H1 (cell line): ENCODE measurements at regions not wholly inside any gene's neighbourhood (a gene's known extent, or its start where the extent isn't known, plus 50 kb on each side); places are given as distances from the start of the nearest gene placed in this dataset.

Experiments
- CTCF ChIA-PET: fragments of 300-600 bp; sonication (Branson Sonifier 250); formaldehyde crosslinking; loops from one replicate; lab custom pipeline; 2021; ENCODE audit not compliant: partially characterized antibody; lab: Charles Lee
- POLR2A ChIA-PET: fragments of 300-600 bp; sonication (Branson Sonifier 250); formaldehyde crosslinking; loops from one replicate; lab custom pipeline; 2021; ENCODE audit warnings: inconsistent platforms; ENCODE audit not compliant: partially characterized antibody; lab: Charles Lee
- DNase-seq, 2 experiments: peaks; one replicate each; pipeline versions ENCODE4 v3.0.0 to v3.0.0-alpha.2; 2010 to 2022; ENCODE audit warnings: low spot score in 2 of 2, low read depth in 1 of 2, mixed read lengths in 1 of 2
- FAIRE-seq: peaks from 2 replicates; lab custom pipeline; 2011; peaks lifted over from hg19 to GRCh38; lab: Jason Lieb, UNC
- H2AFZ ChIP-seq: 2 replicates; pipeline ENCODE4 v1.8.1; 2012; ENCODE audit warnings: low read length, inconsistent platforms
- H2AK5ac ChIP-seq: 2 replicates; pipeline ENCODE4 v1.6.1; 2013; ENCODE audit warnings: low read depth, low read length
- H2BK120ac ChIP-seq: replicated peaks from 2 replicates; pipeline ENCODE3; 2013; ENCODE audit warnings: low read depth, low read length, inconsistent platforms
- H2BK12ac ChIP-seq: 2 replicates; pipeline ENCODE4 v1.6.1; 2013; ENCODE audit warnings: low read depth, low read length
- H2BK15ac ChIP-seq: 2 replicates; pipeline ENCODE4 v1.6.1; 2013; ENCODE audit warnings: low read length
- H2BK20ac ChIP-seq: 2 replicates; pipeline ENCODE4 v1.6.1; 2013; ENCODE audit warnings: low read length
- H2BK5ac ChIP-seq: 2 replicates; pipeline ENCODE4 v1.6.1; 2013; ENCODE audit warnings: low read depth, low read length
- H3K14ac ChIP-seq: 2 replicates; pipeline ENCODE4 v1.6.1; 2013; ENCODE audit warnings: inconsistent platforms; ENCODE audit not compliant: insufficient read length
- H3K18ac ChIP-seq: 2 replicates; pipeline ENCODE4 v1.6.1; 2013; ENCODE audit warnings: low read length; ENCODE audit errors: extremely low read depth
- H3K23ac ChIP-seq: 2 replicates; pipeline ENCODE4 v1.6.1; 2013; ENCODE audit warnings: inconsistent platforms; ENCODE audit not compliant: insufficient read length
- H3K23me2 ChIP-seq: 2 replicates; pipeline ENCODE4 v1.6.1; 2013; ENCODE audit warnings: low read depth, low read length
- H3K27ac ChIP-seq: 2 replicates; pipeline ENCODE4 v1.6.1; 2011; ENCODE audit warnings: low read depth, low read length, inconsistent platforms
- H3K27me3 ChIP-seq, 4 experiments: replicated peaks in 1 of 4; 1 replicate in 1 of 4; 2 replicates in 3 of 4; pipeline versions ENCODE4 v1.6.1 to v1.8.1; 2011 to 2013; ENCODE audit warnings: low read length in 3 of 4, mild to moderate bottlenecking in 3 of 4, inconsistent platforms in 2 of 4, mixed read lengths in 2 of 4, moderate library complexity in 1 of 4; ENCODE audit not compliant: control insufficient read depth in 3 of 4, insufficient read depth in 3 of 4; ENCODE audit errors: extremely low read depth in 1 of 4
- H3K36me3 ChIP-seq, 4 experiments: 2 replicates each; pipeline versions ENCODE4 v1.6.1 to v1.8.1; 2011 to 2013; ENCODE audit warnings: mild to moderate bottlenecking in 4 of 4, low read length in 3 of 4, moderate library complexity in 2 of 4, control low read depth in 1 of 4, inconsistent platforms in 1 of 4; ENCODE audit not compliant: insufficient read depth in 4 of 4, control insufficient read depth in 2 of 4
- H3K4ac ChIP-seq: replicated peaks from 2 replicates; pipeline ENCODE3; 2013; ENCODE audit warnings: low read length, low read depth, mixed read lengths, inconsistent platforms; ENCODE audit not compliant: insufficient read length
- H3K4me1 ChIP-seq, 4 experiments: replicated peaks in 1 of 4; 1 replicate in 1 of 4; 2 replicates in 3 of 4; pipeline versions ENCODE4 v1.6.1 to v1.8.1; 2011 to 2013; ENCODE audit warnings: low read length in 3 of 4, inconsistent platforms in 2 of 4, mixed read lengths in 1 of 4; ENCODE audit not compliant: insufficient read depth in 4 of 4, control insufficient read depth in 3 of 4
- H3K4me2 ChIP-seq, 2 experiments: 2 replicates each; pipeline versions ENCODE4 v1.6.1 to v1.8.1; 2011 to 2013; ENCODE audit warnings: low read depth in 2 of 2, low read length in 2 of 2, control low read depth in 1 of 2, inconsistent platforms in 1 of 2, mild to moderate bottlenecking in 1 of 2; ENCODE audit not compliant: insufficient read depth in 1 of 2
- H3K4me3 ChIP-seq, 4 experiments: fragments of 200-600, 300-600 bp in 1 of 4; sonication (generic), shearing (Covaris generic), sonication (Bioruptor Twin) in 1 of 4; 2 replicates each; pipeline versions ENCODE4 v1.5.1 to v1.8.1; 2011 to 2016; ENCODE audit warnings: low read length in 4 of 4, low read depth in 3 of 4, control low read depth in 2 of 4, inconsistent platforms in 2 of 4, mild to moderate bottlenecking in 2 of 4, mixed read lengths in 1 of 4, moderate library complexity in 1 of 4; ENCODE audit not compliant: insufficient read depth in 2 of 4; ENCODE audit errors: extremely low read depth in 1 of 4
- H3K56ac ChIP-seq: replicated peaks from 2 replicates; pipeline ENCODE3; 2013; ENCODE audit warnings: low read depth, mild to moderate bottlenecking, mixed read lengths, low read length, inconsistent platforms; ENCODE audit not compliant: insufficient read length
- H3K79me1 ChIP-seq: 2 replicates; pipeline ENCODE4 v1.6.1; 2013; ENCODE audit warnings: low read depth, low read length, control low read depth
- H3K79me2 ChIP-seq, 2 experiments: 2 replicates each; pipeline versions ENCODE4 v1.6.1 to v1.8.1; 2012 to 2013; ENCODE audit warnings: low read length in 2 of 2, mild to moderate bottlenecking in 2 of 2, inconsistent platforms in 1 of 2; ENCODE audit not compliant: insufficient read depth in 2 of 2, control insufficient read depth in 1 of 2
- H3K9ac ChIP-seq, 4 experiments: replicated peaks in 1 of 4; 1 replicate in 1 of 4; 2 replicates in 3 of 4; pipeline versions ENCODE4 v1.6.1 to v1.8.1; 2011 to 2013; ENCODE audit warnings: low read depth in 3 of 4, low read length in 3 of 4, control low read depth in 2 of 4, mild to moderate bottlenecking in 2 of 4, moderate library complexity in 2 of 4, inconsistent platforms in 1 of 4; ENCODE audit errors: extremely low read depth in 1 of 4
- H3K9me3 ChIP-seq, 2 experiments: 2 replicates each; pipeline versions ENCODE4 v1.6.1 to v1.8.1; 2012 to 2013; ENCODE audit warnings: mild to moderate bottlenecking in 2 of 2, moderate library complexity in 2 of 2, control low read depth in 1 of 2, inconsistent platforms in 1 of 2, low read depth in 1 of 2, low read length in 1 of 2, mixed read lengths in 1 of 2; ENCODE audit not compliant: insufficient read depth in 2 of 2
- H4K20me1 ChIP-seq, 2 experiments: replicated peaks in 1 of 2; 2 replicates each; pipeline versions ENCODE3 to v1.8.1; 2011 to 2013; ENCODE audit warnings: inconsistent platforms in 2 of 2, low read length in 2 of 2, mild to moderate bottlenecking in 1 of 2; ENCODE audit not compliant: insufficient read depth in 2 of 2, control insufficient read depth in 1 of 2
- H4K5ac ChIP-seq: 2 replicates; pipeline ENCODE4 v1.6.1; 2013; ENCODE audit warnings: low read length, low read depth, mixed read lengths, inconsistent platforms; ENCODE audit not compliant: insufficient read length
- H4K8ac ChIP-seq: 2 replicates; pipeline ENCODE4 v1.8.0; 2013; ENCODE audit warnings: mild to moderate bottlenecking, moderate library complexity, low read length, inconsistent platforms; ENCODE audit not compliant: insufficient read depth; ENCODE audit errors: extremely low read depth
- H4K91ac ChIP-seq: replicated peaks from 2 replicates; pipeline ENCODE3; 2013; ENCODE audit warnings: low read length, mixed read lengths, inconsistent platforms; ENCODE audit not compliant: insufficient read length
- BACH1 ChIP-seq: IDR thresholded peaks from 2 replicates; pipeline ENCODE4 v1.6.1; 2012; ENCODE audit warnings: low read length, improper control_type of control experiment
- CHD2 ChIP-seq: IDR thresholded peaks from 2 replicates; pipeline ENCODE4 v1.6.1; 2012; ENCODE audit warnings: low read length, improper control_type of control experiment
- KDM4A ChIP-seq: IDR thresholded peaks from one replicate; pipeline ENCODE4 v1.7.1; 2012; ENCODE audit warnings: low read depth, mild to moderate bottlenecking, moderate library complexity, low read length, inconsistent platforms; ENCODE audit not compliant: severe bottlenecking
- KDM5A ChIP-seq: fragments of 200-600 bp; IDR thresholded peaks from 2 replicates; pipeline ENCODE4 v1.7.1; 2012; ENCODE audit warnings: mild to moderate bottlenecking, low read length, inconsistent platforms, mixed read lengths
- NANOG ChIP-seq: IDR thresholded peaks from 2 replicates; pipeline ENCODE4 v1.6.1; 2011; ENCODE audit warnings: low read length, low read depth, mild to moderate bottlenecking, inconsistent platforms; ENCODE audit not compliant: insufficient read depth, poor library complexity, severe bottlenecking
- TEAD4 ChIP-seq: IDR thresholded peaks from 2 replicates; pipeline ENCODE4 v1.6.1; 2012; ENCODE audit warnings: low read depth, low read length, inconsistent platforms, mixed read lengths

- Histone ChIP-seq H2BK15ac (no peak overlapping the region), H2BK12ac (no peak overlapping the region), H3K56ac (no peak overlapping the region), H4K20me1 (no peaks in the 10 kb centered on the region), H3K14ac (no peak overlapping the region), H3K27ac (no peak overlapping the region), H3K4me3 (no peak overlapping the region), H3K4me2 (no peak overlapping the region), H4K5ac (no peak overlapping the region), H3K79me2 (no peaks in the 10 kb centered on the region), H4K91ac (no peak overlapping the region), H2BK120ac (no peak overlapping the region), H3K27me3 (no peaks in the 10 kb centered on the region), H3K36me3 (no peaks in the 10 kb centered on the region), H3K23me2 (no peaks in the 10 kb centered on the region), H4K8ac (no peak overlapping the region), H3K79me1 (no peaks in the 10 kb centered on the region), H2BK20ac (no peak overlapping the region), H3K9ac (no peak overlapping the region), H2BK5ac (no peak overlapping the region), H3K4ac (no peak overlapping the region), H3K4me1 (no peaks in the 10 kb centered on the region), H3K23ac (no peak overlapping the region), H2AFZ (no peak overlapping the region), H3K9me3 (no peaks in the 10 kb centered on the region; a peak in 1 of 4 replicates), H2AK5ac (no peak overlapping the region), H3K18ac (no peak overlapping the region)
- FAIRE-seq (no peak), DNase-seq (no peak)
- CTCF ChIA-PET = no interaction called here
- POLR2A ChIA-PET = no interaction called here
- no peak for TF ChIP-seq CHD2
- no peak for TF ChIP-seq KDM5A
- TF ChIP-seq BACH1 = no peak
- no peak for TF ChIP-seq TEAD4
- no peak for TF ChIP-seq KDM4A
- no peak for TF ChIP-seq NANOG
Observed at GRCh38 chr5:60457233-60457632, 242.7 kb downstream of the DEPDC1B start.
